ENCODE measurements at regions not wholly inside any gene's neighbourhood (a gene's known extent, or its start where the extent isn't known, plus 50 kb on each side); places are given as distances from the start of the nearest gene placed in this dataset.

DNA sequence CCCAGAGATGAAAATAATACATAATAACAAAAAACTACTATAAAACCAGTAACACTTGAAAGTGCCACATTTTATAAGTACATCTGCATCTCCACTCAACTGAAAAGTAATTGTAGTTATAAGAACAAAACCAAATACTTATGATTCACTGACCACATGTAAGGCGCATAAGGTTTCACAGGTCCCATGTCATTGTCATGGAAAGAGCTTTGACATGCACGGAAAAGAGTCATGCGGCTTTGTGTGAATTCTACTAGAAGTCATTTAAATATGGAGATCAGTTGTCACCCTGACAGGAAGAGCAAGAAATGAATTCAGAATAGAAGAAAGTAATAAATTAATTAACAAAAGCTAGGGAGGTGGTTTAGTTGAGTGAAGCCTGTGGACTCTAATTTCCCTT is 459.1 kb downstream of the CDH2 start:
- Histone ChIP-seq H2AFZ (ENCODE audit: low read depth, low read length, poor library complexity, severe bottlenecking) (no peak overlapping the region), H3K4me1 (ENCODE audit: control insufficient read depth in 1 of 2, insufficient read depth in 2 of 2, low read length in 2 of 2) (no peaks in the 10 kb centered on the region), H3K36me3 (ENCODE audit: control insufficient read depth in 1 of 2, insufficient read depth in 2 of 2, low read length in 2 of 2) (no peaks in the 10 kb centered on the region), H3K9ac (ENCODE audit: low read length) (no peak overlapping the region), H3K4me2 (ENCODE audit: low read length) (no peak overlapping the region), H3K27ac (ENCODE audit: low read depth, low read length) (no peak overlapping the region), H3K9me3 (ENCODE audit: control insufficient read depth in 1 of 2, insufficient read depth in 1 of 2, low read depth in 1 of 2, low read length in 2 of 2) (no peaks in the 10 kb centered on the region), H3K4me3 (replicated peaks in 1 of 2; ENCODE audit: low read depth in 1 of 2, low read length in 2 of 2) (no peak overlapping the region), H3K79me2 (ENCODE audit: insufficient read depth, low read length) (no peaks in the 10 kb centered on the region), H4K20me1 (ENCODE audit: insufficient read depth) (no peaks in the 10 kb centered on the region), H3K9me2 (ENCODE audit: insufficient read depth) (no peaks in the 10 kb centered on the region), H3K27me3 (ENCODE audit: insufficient read depth, low read length) (no peaks in the 10 kb centered on the region)
- ChIA-PET CTCF (no interaction called here), RAD21 (ENCODE audit: low non-redundant PET in 1 of 2, low total read pairs in 2 of 2, uncharacterized antibody in 2 of 2, unreplicated experiment in 2 of 2) (no interaction called here), POLR2A (no interaction called here)
- ATAC-seq (no peak), DNase-seq (ENCODE audit: low read depth, low spot score) (no peak)
- BruUV-seq (replicated peaks): no TSS peak
- TF ChIP-seq SP1 (IDR thresholded peaks at IDR 0.05; ENCODE audit: low read depth): no peak
- TF ChIP-seq POLR2A (IDR thresholded peaks at IDR 0.05; ENCODE audit: borderline replicate concordance, extremely low read depth, insufficient read depth, insufficient read length): no peak
- TF ChIP-seq RAD21 (IDR thresholded peaks at IDR 0.05; ENCODE audit: low read depth): no peak
- TF ChIP-seq, protein P1, sequence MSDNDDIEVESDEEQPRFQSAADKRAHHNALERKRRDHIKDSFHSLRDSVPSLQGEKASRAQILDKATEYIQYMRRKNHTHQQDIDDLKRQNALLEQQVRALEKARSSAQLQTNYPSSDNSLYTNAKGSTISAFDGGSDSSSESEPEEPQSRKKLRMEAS (IDR thresholded peaks at IDR 0.05): no peak
- TF ChIP-seq, protein P2, sequence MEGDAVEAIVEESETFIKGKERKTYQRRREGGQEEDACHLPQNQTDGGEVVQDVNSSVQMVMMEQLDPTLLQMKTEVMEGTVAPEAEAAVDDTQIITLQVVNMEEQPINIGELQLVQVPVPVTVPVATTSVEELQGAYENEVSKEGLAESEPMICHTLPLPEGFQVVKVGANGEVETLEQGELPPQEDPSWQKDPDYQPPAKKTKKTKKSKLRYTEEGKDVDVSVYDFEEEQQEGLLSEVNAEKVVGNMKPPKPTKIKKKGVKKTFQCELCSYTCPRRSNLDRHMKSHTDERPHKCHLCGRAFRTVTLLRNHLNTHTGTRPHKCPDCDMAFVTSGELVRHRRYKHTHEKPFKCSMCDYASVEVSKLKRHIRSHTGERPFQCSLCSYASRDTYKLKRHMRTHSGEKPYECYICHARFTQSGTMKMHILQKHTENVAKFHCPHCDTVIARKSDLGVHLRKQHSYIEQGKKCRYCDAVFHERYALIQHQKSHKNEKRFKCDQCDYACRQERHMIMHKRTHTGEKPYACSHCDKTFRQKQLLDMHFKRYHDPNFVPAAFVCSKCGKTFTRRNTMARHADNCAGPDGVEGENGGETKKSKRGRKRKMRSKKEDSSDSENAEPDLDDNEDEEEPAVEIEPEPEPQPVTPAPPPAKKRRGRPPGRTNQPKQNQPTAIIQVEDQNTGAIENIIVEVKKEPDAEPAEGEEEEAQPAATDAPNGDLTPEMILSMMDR (IDR thresholded peaks at IDR 0.05 in 2 of 3, conservative IDR thresholded peaks at IDR 0.05 in 1 of 3; ENCODE audit: borderline replicate concordance in 1 of 3, insufficient read depth in 1 of 3, low read depth in 2 of 3, low read length in 2 of 3): no peak
- intact Hi-C loops (cut with micrococcal nuclease): no loop called here

DNA sequence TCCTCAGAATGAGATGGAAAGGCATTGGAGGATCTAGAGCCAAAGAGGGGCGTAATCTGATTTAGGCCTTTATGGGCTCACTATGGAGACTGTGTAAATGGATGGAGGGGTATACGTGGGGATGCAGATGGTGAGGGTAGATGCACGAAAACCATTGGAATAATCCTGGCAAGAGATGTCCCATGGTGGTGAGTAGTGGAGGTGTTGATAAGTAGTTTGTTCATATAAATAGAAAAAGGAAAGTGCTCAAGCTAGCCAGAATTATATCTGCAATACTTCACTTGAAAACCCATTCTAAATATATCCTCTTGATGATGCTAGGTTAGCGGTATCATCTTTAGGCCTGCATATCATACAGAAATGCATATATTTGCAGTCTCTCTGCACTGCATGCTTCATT is 459.7 kb downstream of the CDH2 start:
- no TSS peak for BruUV-seq (replicated peaks)
- H3K36me3 ChIP-seq (ENCODE audit: control insufficient read depth in 1 of 2, insufficient read depth in 2 of 2, low read length in 2 of 2): no peaks in the 10 kb centered on the region
- H3K9me3 ChIP-seq (ENCODE audit: control insufficient read depth in 1 of 2, insufficient read depth in 1 of 2, low read depth in 1 of 2, low read length in 2 of 2): no peaks in the 10 kb centered on the region
- H4K20me1 ChIP-seq (ENCODE audit: insufficient read depth): no peaks in the 10 kb centered on the region
- H3K27ac ChIP-seq (ENCODE audit: low read depth, low read length): no peak overlapping the region
- DNase-seq (ENCODE audit: low read depth, low spot score) (no peak), ATAC-seq (no peak)
- no peak overlapping the region for H3K4me3 ChIP-seq (replicated peaks in 1 of 2; ENCODE audit: low read depth in 1 of 2, low read length in 2 of 2)
- H3K4me2 ChIP-seq (ENCODE audit: low read length): no peak overlapping the region
- ChIA-PET CTCF (no interaction called here), RAD21 (ENCODE audit: low non-redundant PET in 1 of 2, low total read pairs in 2 of 2, uncharacterized antibody in 2 of 2, unreplicated experiment in 2 of 2) (no interaction called here), POLR2A (no interaction called here)
- intact Hi-C loops (cut with micrococcal nuclease): no loop called here
- no peak overlapping the region for H3K9ac ChIP-seq (ENCODE audit: low read length)
- no peak overlapping the region for H2AFZ ChIP-seq (ENCODE audit: low read depth, low read length, poor library complexity, severe bottlenecking)
- H3K27me3 ChIP-seq (ENCODE audit: insufficient read depth, low read length): no peaks in the 10 kb centered on the region
- no peaks in the 10 kb centered on the region for H3K4me1 ChIP-seq (ENCODE audit: control insufficient read depth in 1 of 2, insufficient read depth in 2 of 2, low read length in 2 of 2)
- no peaks in the 10 kb centered on the region for H3K9me2 ChIP-seq (ENCODE audit: insufficient read depth)
- H3K79me2 ChIP-seq (ENCODE audit: insufficient read depth, low read length): no peaks in the 10 kb centered on the region
- TF ChIP-seq SRF (IDR thresholded peaks at IDR 0.05; ENCODE audit: low read depth): no peak
- no peak for TF ChIP-seq RAD21 (IDR thresholded peaks at IDR 0.05; ENCODE audit: low read depth)
- no peak for TF ChIP-seq CBX3 (IDR thresholded peaks at IDR 0.05; ENCODE audit: low read depth)
- TF ChIP-seq YY1 (IDR thresholded peaks at IDR 0.05; ENCODE audit: extremely low read depth, insufficient replicate concordance, low read depth, low read length): no peak
- TF ChIP-seq SIN3A (IDR thresholded peaks at IDR 0.05; ENCODE audit: low read depth): no peak
- no peak for TF ChIP-seq CEBPB (IDR thresholded peaks at IDR 0.05; ENCODE audit: low read depth)
- TF ChIP-seq TCF7L2 (IDR thresholded peaks at IDR 0.05; ENCODE audit: borderline replicate concordance, extremely low read depth, insufficient read depth, insufficient read length): no peak
- TF ChIP-seq, protein P3, sequence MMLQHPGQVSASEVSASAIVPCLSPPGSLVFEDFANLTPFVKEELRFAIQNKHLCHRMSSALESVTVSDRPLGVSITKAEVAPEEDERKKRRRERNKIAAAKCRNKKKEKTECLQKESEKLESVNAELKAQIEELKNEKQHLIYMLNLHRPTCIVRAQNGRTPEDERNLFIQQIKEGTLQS (IDR thresholded peaks at IDR 0.05): no peak
- TF ChIP-seq EZH2 (IDR thresholded peaks at IDR 0.05): no peak
- no peak for TF ChIP-seq JUND (IDR thresholded peaks at IDR 0.05)
- TF ChIP-seq, protein P4, sequence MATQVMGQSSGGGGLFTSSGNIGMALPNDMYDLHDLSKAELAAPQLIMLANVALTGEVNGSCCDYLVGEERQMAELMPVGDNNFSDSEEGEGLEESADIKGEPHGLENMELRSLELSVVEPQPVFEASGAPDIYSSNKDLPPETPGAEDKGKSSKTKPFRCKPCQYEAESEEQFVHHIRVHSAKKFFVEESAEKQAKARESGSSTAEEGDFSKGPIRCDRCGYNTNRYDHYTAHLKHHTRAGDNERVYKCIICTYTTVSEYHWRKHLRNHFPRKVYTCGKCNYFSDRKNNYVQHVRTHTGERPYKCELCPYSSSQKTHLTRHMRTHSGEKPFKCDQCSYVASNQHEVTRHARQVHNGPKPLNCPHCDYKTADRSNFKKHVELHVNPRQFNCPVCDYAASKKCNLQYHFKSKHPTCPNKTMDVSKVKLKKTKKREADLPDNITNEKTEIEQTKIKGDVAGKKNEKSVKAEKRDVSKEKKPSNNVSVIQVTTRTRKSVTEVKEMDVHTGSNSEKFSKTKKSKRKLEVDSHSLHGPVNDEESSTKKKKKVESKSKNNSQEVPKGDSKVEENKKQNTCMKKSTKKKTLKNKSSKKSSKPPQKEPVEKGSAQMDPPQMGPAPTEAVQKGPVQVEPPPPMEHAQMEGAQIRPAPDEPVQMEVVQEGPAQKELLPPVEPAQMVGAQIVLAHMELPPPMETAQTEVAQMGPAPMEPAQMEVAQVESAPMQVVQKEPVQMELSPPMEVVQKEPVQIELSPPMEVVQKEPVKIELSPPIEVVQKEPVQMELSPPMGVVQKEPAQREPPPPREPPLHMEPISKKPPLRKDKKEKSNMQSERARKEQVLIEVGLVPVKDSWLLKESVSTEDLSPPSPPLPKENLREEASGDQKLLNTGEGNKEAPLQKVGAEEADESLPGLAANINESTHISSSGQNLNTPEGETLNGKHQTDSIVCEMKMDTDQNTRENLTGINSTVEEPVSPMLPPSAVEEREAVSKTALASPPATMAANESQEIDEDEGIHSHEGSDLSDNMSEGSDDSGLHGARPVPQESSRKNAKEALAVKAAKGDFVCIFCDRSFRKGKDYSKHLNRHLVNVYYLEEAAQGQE (IDR thresholded peaks at IDR 0.05; ENCODE audit: low read depth): no peak
- TF ChIP-seq POLR2AphosphoS5 (IDR thresholded peaks at IDR 0.05; ENCODE audit: low read depth, low read length): no peak

All from HCT116 (cell line).